ENCODE measurements at regions not wholly inside any gene's neighbourhood (a gene's known extent, or its start where the extent isn't known, plus 50 kb on each side); places are given as distances from the start of the nearest gene placed in this dataset.

GRCh38 chr3:144332868-144333267 lies 361.2 kb downstream of the DIPK2A start:
- TF ChIP-seq, protein P1, sequence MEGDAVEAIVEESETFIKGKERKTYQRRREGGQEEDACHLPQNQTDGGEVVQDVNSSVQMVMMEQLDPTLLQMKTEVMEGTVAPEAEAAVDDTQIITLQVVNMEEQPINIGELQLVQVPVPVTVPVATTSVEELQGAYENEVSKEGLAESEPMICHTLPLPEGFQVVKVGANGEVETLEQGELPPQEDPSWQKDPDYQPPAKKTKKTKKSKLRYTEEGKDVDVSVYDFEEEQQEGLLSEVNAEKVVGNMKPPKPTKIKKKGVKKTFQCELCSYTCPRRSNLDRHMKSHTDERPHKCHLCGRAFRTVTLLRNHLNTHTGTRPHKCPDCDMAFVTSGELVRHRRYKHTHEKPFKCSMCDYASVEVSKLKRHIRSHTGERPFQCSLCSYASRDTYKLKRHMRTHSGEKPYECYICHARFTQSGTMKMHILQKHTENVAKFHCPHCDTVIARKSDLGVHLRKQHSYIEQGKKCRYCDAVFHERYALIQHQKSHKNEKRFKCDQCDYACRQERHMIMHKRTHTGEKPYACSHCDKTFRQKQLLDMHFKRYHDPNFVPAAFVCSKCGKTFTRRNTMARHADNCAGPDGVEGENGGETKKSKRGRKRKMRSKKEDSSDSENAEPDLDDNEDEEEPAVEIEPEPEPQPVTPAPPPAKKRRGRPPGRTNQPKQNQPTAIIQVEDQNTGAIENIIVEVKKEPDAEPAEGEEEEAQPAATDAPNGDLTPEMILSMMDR (IDR thresholded peaks at IDR 0.05): no peak
- no peak for TF ChIP-seq POLR2A (IDR thresholded peaks at IDR 0.05)
